HG03060 (cell line): ENCODE measurements at regions not wholly inside any gene's neighbourhood (a gene's known extent, or its start where the extent isn't known, plus 50 kb on each side); places are given as distances from the start of the nearest gene placed in this dataset.

Source experiments
- ATAC-seq: cut with Tn5 transposase; IDR thresholded peaks from one replicate; pipeline ENCODE4 v1.9.1; 2021; ENCODE audit warnings: low read depth, moderate number of reproducible peaks; ENCODE audit not compliant: unreplicated experiment

DNA sequence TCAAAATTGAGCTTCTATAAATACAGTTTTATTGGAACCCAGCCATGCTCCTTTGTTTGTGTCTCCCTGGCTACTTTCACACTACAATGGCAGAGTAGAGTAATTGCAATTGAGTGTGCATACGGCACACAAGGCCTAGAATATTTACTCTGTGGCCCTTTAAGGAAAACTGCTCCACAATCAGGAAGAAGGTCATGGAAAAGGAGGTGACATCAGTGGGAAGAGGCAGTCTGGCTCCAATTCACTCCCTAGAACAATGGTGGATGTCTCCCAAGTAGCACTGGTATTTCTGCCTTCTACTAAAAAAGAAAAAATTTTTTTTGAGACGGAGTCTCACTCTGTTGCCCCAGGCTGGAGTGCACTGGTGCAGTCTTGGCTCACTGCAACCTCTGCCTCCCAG is 51.3 kb downstream of the KRTAP19-8 start:
- ATAC-seq, result no peak

- no peak for ATAC-seq
Measured at GRCh38 chr21:30984889-30985288, 53.4 kb downstream of the KRTAP19-8 start.

- ATAC-seq, result peak; percentile 60
Measured at GRCh38 chr21:30981403-30981802, 56.9 kb downstream of the KRTAP19-8 start.

- peak; percentile 44 for ATAC-seq
Measured at GRCh38 chr21:30979054-30979453, 59.2 kb downstream of the KRTAP19-8 start.

DNA sequence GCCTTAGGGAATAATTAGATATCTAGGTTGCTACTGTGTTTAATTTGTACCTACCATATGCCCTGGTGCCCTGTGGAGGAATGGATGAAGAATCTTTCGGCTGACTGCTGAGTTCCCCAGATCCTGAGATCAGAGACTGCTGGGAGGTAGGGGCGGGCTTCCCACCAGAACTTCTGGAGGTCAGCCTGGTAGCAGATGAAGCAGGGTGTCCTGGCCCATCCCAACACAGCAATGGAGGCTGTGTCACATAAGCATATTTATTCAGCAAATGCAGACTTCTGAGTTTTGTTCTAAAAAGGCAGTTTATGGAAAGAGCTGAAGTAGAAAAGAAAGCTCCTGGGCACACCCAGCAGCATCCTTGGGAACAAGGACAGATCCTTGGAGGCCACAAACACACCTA is 74.0 kb downstream of the KRTAP19-8 start:
- ATAC-seq, result no peak

GRCh38 chr21:30963502-30963901 is 74.8 kb downstream of the KRTAP19-8 start:
- ATAC-seq, result no peak

- no peak for ATAC-seq
Measured at GRCh38 chr21:30962013-30962412, 76.3 kb downstream of the KRTAP19-8 start.

GRCh38 chr21:30958741-30959140 is 77.4 kb upstream of the KRTAP11-1 start:
- ATAC-seq, result no peak

- no peak for ATAC-seq
Measured at GRCh38 chr21:30957010-30957409, 75.6 kb upstream of the KRTAP11-1 start.

DNA sequence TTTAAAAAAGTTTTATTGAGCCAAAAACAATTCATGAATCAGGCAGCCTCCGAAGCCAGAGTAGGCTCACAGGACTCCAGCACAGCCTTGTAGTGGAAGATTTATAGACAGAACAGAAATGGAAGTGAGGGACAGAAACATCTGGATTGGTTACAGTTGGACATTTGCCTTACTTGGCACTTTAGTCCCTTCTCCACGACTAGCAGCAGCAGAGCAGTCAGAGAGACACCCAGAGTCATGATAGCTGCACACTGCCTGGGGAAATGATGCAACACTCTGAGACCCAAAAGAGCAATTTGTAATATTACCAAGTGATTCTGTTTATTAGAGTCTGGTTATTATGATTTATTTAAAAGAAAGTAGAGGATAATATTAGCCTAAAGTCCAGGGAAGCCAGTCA is 72.2 kb upstream of the KRTAP11-1 start:
- ATAC-seq, result no peak

DNA sequence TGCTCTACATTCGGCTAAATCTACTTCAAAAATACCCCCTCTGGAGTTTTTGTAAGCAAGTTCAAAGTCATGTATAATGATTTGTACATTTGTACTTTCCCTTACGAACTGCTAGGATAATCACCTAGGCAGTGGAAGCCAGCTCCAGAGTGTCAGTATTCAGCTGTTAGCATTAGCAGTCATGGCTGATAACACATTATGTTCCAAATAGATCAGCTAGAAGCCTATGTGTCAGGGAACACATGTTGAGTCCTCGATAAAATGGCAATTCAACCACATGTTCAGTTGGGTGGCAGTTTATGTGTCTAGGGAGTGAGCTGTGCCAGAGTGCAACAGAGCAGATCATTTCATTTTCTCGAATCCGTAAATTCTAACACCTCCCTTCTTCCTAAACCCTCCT is 65.8 kb upstream of the KRTAP11-1 start:
- no peak for ATAC-seq

GRCh38 chr21:30943920-30944319 is 62.5 kb upstream of the KRTAP11-1 start:
- no peak for ATAC-seq

GRCh38 chr21:30943243-30943642 is 61.9 kb upstream of the KRTAP11-1 start:
- no peak for ATAC-seq

- ATAC-seq, result no peak
Measured at GRCh38 chr21:30942192-30942591, 60.8 kb upstream of the KRTAP11-1 start.

DNA sequence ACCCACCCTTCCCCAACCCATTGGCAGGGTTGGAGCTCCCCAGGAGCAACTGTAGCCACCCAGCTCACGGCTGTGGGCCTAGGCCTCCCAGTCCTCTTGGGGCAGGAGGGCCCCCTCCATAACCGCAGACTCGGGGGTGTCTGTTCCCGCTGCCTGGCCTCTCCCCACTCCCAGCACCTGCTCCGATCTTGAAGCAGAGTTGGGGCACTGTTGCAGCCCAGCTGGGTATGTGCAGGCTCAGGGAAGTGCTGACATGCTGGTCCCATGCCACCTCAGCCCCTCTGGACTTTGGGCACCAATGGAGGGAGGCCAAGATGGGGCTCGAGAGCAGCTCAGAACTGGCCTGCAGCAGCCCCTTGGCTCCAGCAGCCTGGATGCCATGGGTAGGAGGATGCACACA is 54.8 kb upstream of the KRTAP11-1 start:
- no peak for ATAC-seq

GRCh38 chr21:30935889-30936168 is 54.4 kb upstream of the KRTAP11-1 start:
- no peak for ATAC-seq

DNA sequence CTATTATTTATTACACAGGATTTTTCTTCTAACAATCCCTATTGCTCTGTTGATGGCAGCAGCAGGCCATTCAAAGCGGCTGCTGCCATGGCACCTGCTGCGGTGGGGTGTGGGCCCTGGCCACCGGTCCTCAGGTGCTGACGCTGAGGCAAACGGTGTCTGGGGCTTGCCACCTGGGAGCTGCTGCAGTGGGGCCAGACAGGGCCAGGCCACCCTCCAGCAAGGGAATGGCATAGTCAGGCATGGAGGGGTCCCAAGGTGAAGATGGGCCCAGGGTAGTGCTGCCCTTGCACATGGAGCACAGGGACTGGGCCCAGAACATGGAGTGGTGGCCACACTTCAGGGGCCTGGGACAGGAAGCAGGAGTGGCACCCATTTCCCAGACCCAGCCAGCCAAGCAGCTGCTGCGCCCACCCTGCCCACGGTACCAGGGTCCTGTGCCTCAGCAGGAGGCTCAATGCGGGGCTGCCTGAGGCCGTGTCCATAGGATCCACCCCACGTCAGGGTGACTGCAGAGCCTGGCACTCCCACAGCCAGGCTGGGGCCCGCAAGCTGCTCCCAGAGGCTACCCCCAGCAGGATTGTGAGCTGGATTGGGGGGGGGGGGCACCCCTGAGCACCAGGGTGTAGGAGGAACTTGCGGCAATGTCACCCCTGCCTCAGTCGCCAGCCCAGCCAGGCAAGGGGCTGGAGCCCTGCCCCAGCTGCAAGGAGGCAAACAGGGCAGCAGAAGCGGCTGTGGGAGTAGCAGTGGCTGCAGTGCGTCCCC is 53.9 kb upstream of the KRTAP11-1 start:
- ATAC-seq, result no peak

DNA sequence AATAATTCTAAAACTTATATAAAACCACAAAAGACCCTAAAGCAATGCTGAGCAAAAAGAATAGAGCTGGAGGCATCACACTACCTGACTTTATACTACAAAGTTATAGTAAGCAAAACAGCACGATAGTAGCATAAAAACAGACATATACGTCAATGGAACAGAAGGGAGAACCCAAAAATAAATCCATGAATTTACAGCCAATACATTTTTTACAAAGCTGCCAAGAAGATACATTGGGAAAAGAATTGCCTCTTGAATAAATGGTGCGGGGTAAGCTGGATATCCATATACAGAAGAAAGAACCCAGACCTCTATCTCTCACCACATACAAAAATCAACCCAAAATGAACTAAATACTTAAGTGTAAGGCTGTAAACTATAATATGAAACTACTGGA is 51.3 kb upstream of the KRTAP11-1 start:
- no peak for ATAC-seq
